GM12874 (cell line): ENCODE measurements at regions not wholly inside any gene's neighbourhood (a gene's known extent, or its start where the extent isn't known, plus 50 kb on each side); places are given as distances from the start of the nearest gene placed in this dataset.

Experiments used
- TF ChIP-seq, protein P1 (sequence below): IDR thresholded peaks from 2 replicates; pipeline ENCODE4 v1.5.1; 2011; ENCODE audit warnings: low read depth, mild to moderate bottlenecking, control low read depth, low read length, moderate library complexity; ENCODE audit not compliant: insufficient read depth

DNA sequence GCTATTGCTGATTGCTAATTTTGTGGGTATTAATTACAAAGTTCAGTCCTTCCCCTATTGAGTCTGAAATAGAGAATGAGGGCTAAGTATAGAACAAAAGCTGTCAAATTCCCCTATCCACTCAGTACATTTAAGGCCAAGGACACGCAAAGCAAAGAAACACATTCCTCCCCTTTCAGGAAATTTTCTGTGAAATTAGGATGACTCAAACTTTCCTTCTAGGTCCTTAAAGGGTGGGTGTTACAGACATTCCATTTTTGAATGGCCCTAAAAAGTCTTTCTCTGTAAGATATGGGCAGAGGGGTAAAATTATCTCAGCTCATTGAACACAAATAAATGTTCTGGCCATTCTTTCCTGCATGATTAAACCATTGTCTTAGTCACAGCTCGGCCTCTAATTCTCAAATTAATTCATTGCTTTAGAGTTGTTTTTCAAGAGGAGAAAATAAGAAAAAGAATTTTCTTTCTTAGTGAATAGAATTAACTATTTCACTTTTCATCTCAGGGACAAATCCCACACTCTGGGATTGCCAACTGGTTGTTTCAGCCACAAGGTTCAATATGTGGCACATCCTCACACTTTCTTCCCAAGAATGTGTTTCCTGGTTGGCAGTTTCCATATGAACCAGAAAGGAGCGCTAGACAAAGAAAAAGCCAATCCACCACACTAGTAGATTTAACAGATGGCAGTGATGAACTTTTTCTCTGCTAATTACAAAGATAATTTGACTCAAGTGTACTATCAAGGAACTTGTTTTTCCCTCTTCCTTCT lies 424.1 kb downstream of the ZNF385D start:
- TF ChIP-seq, protein P1, sequence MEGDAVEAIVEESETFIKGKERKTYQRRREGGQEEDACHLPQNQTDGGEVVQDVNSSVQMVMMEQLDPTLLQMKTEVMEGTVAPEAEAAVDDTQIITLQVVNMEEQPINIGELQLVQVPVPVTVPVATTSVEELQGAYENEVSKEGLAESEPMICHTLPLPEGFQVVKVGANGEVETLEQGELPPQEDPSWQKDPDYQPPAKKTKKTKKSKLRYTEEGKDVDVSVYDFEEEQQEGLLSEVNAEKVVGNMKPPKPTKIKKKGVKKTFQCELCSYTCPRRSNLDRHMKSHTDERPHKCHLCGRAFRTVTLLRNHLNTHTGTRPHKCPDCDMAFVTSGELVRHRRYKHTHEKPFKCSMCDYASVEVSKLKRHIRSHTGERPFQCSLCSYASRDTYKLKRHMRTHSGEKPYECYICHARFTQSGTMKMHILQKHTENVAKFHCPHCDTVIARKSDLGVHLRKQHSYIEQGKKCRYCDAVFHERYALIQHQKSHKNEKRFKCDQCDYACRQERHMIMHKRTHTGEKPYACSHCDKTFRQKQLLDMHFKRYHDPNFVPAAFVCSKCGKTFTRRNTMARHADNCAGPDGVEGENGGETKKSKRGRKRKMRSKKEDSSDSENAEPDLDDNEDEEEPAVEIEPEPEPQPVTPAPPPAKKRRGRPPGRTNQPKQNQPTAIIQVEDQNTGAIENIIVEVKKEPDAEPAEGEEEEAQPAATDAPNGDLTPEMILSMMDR = no peak

DNA sequence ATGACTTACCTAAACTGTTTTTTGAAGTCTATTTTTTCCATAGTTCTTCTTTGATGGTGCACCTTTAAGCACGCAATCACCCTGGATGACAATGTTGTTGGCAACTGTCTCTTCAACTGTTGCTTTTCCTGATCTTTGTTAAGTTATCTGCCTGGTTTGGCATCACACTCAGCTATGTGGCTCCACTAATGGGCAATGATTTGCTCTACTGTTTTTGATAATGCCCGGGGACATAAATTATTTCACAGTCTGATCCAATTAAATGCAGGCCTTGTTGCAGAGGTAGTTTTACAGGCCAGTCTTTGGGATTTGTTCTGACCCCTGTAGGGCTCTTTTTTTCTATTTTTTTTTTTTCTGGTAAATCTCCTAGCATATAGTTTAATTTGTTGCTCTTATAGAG lies 436.3 kb downstream of the ZNF385D start:
- TF ChIP-seq, protein P1 = no peak

DNA sequence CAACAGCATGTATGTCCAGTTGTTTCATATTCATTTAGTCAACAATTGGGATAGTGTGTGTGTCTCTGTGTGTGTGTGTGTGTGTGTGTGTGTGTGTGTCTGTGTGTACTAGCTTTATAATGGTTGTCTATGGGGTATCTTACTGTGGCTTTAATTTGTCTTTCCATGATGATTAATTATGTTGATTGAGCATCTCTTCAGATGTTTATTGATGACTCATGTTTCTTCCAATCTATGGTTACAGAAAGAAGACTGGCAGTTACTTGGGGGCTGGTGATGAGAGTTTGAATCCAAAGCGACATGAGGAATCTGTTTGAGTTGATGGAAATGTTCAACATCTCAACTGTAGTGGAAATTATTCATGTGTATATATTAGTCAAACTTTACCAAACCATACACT lies 440.1 kb downstream of the ZNF385D start:
- TF ChIP-seq, protein P1 = no peak

DNA sequence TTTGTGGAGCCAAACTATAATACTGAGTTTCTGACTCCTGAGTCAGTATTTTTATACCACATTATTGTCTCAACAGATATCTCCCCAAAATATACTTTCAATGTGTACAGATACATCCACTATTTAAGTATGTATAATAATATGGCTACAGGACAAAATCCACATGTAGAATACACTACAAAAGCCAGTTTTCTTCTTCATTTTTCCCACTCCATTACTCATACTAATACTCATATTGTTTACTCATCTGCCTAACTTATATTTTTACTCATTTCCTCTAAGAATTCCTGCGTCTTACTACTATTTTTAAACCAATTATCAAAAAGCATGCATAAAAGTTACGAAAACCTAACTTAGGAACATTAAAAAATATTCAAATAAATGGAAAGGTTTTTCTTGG lies 440.8 kb downstream of the ZNF385D start:
- TF ChIP-seq, protein P1 = no peak

DNA sequence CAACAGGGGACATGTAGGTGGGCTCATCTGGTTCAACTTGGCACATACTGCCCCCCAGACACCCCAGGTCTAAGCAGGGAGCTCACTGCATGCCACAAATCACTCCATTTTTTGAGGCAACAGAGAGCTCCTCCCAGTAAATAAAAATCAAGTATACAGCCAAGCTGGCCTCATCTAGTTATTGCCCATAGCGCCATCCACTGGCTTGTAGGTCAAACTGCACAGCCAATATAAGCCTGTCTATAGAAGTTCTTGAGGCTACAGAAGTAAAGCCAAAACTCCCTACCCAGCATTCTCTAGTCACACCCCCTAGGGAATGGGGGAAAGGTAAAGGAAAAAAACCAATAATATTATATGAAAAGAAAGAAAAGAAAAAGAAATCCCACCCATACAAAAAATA lies 453.7 kb downstream of the ZNF385D start:
- TF ChIP-seq, protein P1 = no peak

DNA sequence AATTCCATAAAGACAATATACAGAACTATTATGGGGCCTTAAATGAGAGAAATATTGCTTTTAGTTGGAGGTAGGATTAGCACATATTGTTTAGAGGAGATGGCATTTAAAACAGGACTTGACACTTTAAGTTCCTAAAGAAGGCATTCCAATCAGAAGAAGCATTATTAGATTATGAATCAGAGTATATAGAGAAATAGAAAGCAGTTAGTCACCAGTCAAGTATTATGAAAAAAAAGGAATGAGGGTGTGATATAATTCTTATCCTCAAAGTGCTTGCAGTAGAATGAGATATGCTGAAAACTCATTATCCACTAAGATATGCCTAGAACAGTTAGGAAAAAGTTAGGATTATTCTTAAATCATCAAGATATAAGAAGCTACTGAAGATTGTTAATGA lies 456.2 kb downstream of the ZNF385D start:
- TF ChIP-seq, protein P1 = no peak

DNA sequence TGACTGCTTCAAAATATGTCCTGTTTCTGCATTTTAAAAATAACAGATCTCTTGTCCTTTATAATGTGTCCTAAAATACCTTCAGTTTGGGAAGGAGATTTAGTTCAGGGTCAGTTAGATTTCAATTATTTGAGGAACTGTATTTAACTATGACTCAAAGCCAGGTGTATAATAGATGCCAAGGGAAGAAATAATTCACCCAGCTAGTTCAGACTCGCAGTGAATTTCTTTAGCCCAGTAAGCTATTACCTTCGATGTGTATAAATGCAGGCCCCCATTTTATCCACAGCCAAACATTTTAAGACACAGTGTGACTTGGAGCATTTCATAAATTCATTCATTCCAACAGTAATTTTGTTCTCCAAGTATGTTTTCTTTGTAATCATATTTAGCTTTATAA lies 458.0 kb downstream of the ZNF385D start:
- TF ChIP-seq, protein P1 = no peak
